ENCODE measurements at regions not wholly inside any gene's neighbourhood (a gene's known extent, or its start where the extent isn't known, plus 50 kb on each side); places are given as distances from the start of the nearest gene placed in this dataset.

DNA sequence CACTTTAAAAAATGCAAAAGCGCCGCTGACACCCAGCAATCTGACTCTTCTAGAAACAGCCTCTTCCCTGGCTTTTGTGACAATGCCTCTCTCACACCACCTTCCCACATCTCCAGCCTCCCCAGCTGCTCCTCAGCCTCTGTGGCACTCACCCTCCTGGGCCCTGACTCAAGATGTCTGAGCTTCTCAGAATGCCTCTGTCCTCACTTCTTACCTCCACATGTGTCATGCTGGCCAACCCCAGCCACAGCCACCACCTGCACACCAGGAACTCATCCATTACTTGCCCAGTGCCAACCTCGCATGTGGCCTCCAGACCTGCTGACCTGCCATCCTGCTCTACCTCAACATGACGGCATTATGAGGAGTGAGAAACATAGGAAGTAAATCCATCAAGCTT lies 249.8 kb upstream of the RAB6C start:
- TF ChIP-seq, protein P1, sequence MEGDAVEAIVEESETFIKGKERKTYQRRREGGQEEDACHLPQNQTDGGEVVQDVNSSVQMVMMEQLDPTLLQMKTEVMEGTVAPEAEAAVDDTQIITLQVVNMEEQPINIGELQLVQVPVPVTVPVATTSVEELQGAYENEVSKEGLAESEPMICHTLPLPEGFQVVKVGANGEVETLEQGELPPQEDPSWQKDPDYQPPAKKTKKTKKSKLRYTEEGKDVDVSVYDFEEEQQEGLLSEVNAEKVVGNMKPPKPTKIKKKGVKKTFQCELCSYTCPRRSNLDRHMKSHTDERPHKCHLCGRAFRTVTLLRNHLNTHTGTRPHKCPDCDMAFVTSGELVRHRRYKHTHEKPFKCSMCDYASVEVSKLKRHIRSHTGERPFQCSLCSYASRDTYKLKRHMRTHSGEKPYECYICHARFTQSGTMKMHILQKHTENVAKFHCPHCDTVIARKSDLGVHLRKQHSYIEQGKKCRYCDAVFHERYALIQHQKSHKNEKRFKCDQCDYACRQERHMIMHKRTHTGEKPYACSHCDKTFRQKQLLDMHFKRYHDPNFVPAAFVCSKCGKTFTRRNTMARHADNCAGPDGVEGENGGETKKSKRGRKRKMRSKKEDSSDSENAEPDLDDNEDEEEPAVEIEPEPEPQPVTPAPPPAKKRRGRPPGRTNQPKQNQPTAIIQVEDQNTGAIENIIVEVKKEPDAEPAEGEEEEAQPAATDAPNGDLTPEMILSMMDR (IDR thresholded peaks at IDR 0.05), result no peak
- TF ChIP-seq POLR2A (IDR thresholded peaks at IDR 0.05), result no peak

Data from right lobe of liver (tissue), 4 donors.